ENCODE measurements at regions not wholly inside any gene's neighbourhood (a gene's known extent, or its start where the extent isn't known, plus 50 kb on each side); places are given as distances from the start of the nearest gene placed in this dataset.

DNA sequence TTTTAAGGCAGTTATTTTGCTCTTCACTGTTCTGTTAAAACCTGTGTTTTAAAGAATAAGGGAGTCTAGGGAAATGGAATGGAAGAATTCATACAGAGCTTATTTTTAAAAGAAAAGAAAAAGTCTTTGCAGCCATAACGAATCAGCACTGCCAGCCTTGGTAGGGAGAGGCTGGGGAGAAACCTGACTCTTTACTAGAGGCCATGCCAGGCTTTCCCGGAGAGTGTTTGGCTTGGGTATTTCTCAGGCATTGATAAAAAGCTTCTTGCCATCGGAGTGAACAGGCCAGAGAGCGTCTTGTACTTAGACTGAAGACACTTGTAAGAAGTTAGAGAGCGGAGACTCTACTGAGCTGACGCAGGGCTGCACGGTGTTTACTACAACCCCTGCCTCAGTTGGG lies 72.7 kb upstream of the NFIL3 start:
- no peak for TF ChIP-seq CREB1 (IDR thresholded peaks at IDR 0.05; ENCODE audit: low read depth)

DNA sequence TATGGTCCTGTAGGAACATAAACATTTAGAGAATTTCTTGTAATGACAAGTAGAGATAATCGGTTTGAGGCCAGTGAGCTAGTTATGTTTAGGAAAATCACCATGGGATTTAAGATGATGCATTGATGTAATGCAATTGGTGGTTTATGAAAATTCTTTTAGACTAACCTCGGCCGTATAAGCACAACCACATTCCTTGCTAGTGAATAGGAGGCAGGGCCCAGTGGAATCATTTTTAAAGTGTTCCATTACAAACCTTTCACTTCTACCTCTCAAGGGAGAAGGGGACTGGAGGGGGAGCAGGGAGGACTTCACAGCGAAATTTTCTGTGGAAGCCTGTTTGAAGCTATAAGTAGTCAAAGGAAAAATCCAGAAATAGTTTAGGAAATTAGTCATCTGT lies 71.8 kb upstream of the NFIL3 start:
- TF ChIP-seq ZBTB7A (IDR thresholded peaks at IDR 0.05; ENCODE audit: low read depth), result no peak
- no peak for TF ChIP-seq YY1 (IDR thresholded peaks at IDR 0.05; ENCODE audit: low read depth)
- no peak for TF ChIP-seq TEAD4 (IDR thresholded peaks at IDR 0.05)
- no peak for TF ChIP-seq TAF1 (IDR thresholded peaks at IDR 0.05; ENCODE audit: low read depth)
- TF ChIP-seq NFIC (IDR thresholded peaks at IDR 0.05), result no peak
- no peak for TF ChIP-seq CREB1 (IDR thresholded peaks at IDR 0.05; ENCODE audit: low read depth)
- no peak for TF ChIP-seq CEBPB (IDR thresholded peaks at IDR 0.05)
- TF ChIP-seq, protein P1, sequence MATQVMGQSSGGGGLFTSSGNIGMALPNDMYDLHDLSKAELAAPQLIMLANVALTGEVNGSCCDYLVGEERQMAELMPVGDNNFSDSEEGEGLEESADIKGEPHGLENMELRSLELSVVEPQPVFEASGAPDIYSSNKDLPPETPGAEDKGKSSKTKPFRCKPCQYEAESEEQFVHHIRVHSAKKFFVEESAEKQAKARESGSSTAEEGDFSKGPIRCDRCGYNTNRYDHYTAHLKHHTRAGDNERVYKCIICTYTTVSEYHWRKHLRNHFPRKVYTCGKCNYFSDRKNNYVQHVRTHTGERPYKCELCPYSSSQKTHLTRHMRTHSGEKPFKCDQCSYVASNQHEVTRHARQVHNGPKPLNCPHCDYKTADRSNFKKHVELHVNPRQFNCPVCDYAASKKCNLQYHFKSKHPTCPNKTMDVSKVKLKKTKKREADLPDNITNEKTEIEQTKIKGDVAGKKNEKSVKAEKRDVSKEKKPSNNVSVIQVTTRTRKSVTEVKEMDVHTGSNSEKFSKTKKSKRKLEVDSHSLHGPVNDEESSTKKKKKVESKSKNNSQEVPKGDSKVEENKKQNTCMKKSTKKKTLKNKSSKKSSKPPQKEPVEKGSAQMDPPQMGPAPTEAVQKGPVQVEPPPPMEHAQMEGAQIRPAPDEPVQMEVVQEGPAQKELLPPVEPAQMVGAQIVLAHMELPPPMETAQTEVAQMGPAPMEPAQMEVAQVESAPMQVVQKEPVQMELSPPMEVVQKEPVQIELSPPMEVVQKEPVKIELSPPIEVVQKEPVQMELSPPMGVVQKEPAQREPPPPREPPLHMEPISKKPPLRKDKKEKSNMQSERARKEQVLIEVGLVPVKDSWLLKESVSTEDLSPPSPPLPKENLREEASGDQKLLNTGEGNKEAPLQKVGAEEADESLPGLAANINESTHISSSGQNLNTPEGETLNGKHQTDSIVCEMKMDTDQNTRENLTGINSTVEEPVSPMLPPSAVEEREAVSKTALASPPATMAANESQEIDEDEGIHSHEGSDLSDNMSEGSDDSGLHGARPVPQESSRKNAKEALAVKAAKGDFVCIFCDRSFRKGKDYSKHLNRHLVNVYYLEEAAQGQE (IDR thresholded peaks at IDR 0.05; ENCODE audit: low read depth), result no peak
- TF ChIP-seq FOXM1 (IDR thresholded peaks at IDR 0.05; ENCODE audit: borderline replicate concordance, low read depth), result no peak
- TF ChIP-seq TCF12 (IDR thresholded peaks at IDR 0.05; ENCODE audit: low read depth), result no peak
- no peak for TF ChIP-seq EP300 (IDR thresholded peaks at IDR 0.05; ENCODE audit: borderline replicate concordance)
- TF ChIP-seq, protein P2, sequence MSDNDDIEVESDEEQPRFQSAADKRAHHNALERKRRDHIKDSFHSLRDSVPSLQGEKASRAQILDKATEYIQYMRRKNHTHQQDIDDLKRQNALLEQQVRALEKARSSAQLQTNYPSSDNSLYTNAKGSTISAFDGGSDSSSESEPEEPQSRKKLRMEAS (IDR thresholded peaks at IDR 0.05), result no peak
- TF ChIP-seq RAD21 (IDR thresholded peaks at IDR 0.05; ENCODE audit: low read depth), result no peak
- no peak for TF ChIP-seq EGR1 (IDR thresholded peaks at IDR 0.05)
- TF ChIP-seq, protein P3, sequence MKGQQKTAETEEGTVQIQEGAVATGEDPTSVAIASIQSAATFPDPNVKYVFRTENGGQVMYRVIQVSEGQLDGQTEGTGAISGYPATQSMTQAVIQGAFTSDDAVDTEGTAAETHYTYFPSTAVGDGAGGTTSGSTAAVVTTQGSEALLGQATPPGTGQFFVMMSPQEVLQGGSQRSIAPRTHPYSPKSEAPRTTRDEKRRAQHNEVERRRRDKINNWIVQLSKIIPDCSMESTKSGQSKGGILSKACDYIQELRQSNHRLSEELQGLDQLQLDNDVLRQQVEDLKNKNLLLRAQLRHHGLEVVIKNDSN (IDR thresholded peaks at IDR 0.05), result no peak

DNA sequence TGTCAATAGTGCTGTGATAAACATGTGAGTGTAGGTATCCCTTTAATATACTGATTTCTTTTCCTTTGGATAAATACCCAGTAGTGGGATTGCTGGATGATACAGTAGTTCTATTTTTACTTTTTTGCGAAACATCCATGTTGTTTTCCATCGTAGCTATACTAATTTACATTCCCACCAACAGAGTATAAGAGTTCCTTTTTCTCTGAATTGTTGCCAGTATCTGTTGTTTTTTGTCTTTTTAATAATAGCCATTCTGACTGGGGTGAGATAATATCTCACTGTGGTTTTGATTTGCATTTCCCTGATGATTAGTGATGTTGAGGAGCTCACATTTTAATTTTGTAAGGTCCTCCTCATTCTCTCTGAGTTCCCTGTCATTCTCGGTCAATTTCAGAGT lies 71.1 kb upstream of the NFIL3 start:
- TF ChIP-seq RAD21 (IDR thresholded peaks at IDR 0.05; ENCODE audit: low read depth), result no peak

DNA sequence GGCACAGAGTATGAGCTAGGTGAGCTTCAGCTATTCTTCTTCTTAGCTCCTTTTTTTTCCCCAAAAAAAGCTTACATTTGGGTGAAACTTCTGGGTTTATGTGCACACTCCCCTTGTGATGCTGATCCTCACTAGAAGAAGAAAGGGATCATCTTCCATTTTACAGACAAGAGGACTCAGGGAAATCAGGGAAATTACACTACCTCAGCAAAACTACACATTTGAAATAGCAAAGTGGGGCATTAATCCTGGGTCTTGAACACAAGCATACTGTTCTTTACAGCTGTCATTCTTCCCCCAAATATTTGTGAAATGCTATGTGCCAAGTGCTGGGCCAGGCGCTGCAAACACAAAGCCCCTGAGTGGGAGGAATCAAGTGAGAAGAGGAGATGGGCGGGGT lies 68.6 kb upstream of the NFIL3 start:
- TF ChIP-seq CEBPB (IDR thresholded peaks at IDR 0.05), result no peak
- TF ChIP-seq, protein P1 (IDR thresholded peaks at IDR 0.05; ENCODE audit: low read depth), result no peak
- no peak for TF ChIP-seq RAD21 (IDR thresholded peaks at IDR 0.05; ENCODE audit: low read depth)
- no peak for TF ChIP-seq CREB1 (IDR thresholded peaks at IDR 0.05; ENCODE audit: low read depth)
- TF ChIP-seq EGR1 (IDR thresholded peaks at IDR 0.05), result no peak
- TF ChIP-seq ZBTB7A (IDR thresholded peaks at IDR 0.05; ENCODE audit: low read depth), result no peak

DNA sequence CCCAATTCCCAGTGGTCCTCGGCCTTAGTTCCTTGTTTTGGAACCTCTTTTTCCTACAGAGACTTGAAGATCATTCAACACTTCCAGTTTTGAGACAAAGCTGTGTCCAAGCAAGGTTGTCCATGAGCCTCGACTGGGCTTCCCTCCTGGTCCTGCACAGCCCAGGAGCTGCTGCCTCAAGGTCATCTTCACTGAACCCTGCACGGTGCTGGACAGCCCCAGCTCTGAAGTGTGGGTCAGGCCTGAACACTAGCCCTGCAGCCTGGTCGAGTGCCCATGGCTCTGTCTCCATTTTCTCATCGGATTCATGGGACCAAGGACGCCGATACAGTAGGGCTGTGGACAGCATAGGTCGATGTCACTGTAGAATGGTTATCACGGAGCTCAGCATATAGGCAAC lies 68.0 kb upstream of the NFIL3 start:
- TF ChIP-seq, protein P3 (IDR thresholded peaks at IDR 0.05), result no peak
- TF ChIP-seq, protein P1 (IDR thresholded peaks at IDR 0.05; ENCODE audit: low read depth), result no peak
- TF ChIP-seq TEAD4 (IDR thresholded peaks at IDR 0.05) (no peak), EP300 (IDR thresholded peaks at IDR 0.05; ENCODE audit: borderline replicate concordance) (no peak), CREB1 (IDR thresholded peaks at IDR 0.05; ENCODE audit: low read depth) (no peak), CEBPB (IDR thresholded peaks at IDR 0.05) (no peak), FOXM1 (IDR thresholded peaks at IDR 0.05; ENCODE audit: borderline replicate concordance, low read depth) (no peak), TAF1 (IDR thresholded peaks at IDR 0.05; ENCODE audit: low read depth) (no peak), YY1 (IDR thresholded peaks at IDR 0.05; ENCODE audit: low read depth) (no peak), TCF12 (IDR thresholded peaks at IDR 0.05; ENCODE audit: low read depth) (no peak), ZBTB7A (IDR thresholded peaks at IDR 0.05; ENCODE audit: low read depth) (no peak), RAD21 (IDR thresholded peaks at IDR 0.05; ENCODE audit: low read depth) (no peak), EGR1 (IDR thresholded peaks at IDR 0.05) (no peak), NFIC (IDR thresholded peaks at IDR 0.05) (no peak)
- TF ChIP-seq, protein P2 (IDR thresholded peaks at IDR 0.05), result no peak
